Sigmoid colon (tissue), 4 donors: ENCODE measurements at regions not wholly inside any gene's neighbourhood (a gene's known extent, or its start where the extent isn't known, plus 50 kb on each side); places are given as distances from the start of the nearest gene placed in this dataset.

Experiments used
- CTCF ChIP-seq, 4 experiments: fragments of 450-650 bp in 3 of 4; fragments of 200-600 bp in 1 of 4; IDR thresholded peaks; one replicate each; pipeline ENCODE4 v1.5.1; 2016 to 2019; ENCODE audit warnings: antibody characterized with exemption in 4 of 4, mild to moderate bottlenecking in 3 of 4, moderate library complexity in 2 of 4
- POLR2A ChIP-seq, 2 donors: fragments of 450-650 bp; IDR thresholded peaks; one replicate each; pipeline ENCODE4 v1.6.1; 2016; ENCODE audit warnings: antibody characterized with exemption in 2 of 2, mild to moderate bottlenecking in 2 of 2, moderate library complexity in 2 of 2
- POLR2AphosphoS5 ChIP-seq, 4 donors: sonication (generic); formaldehyde crosslinking; IDR thresholded peaks; one replicate each; pipeline ENCODE4 v1.6.1; 2017; ENCODE audit warnings: antibody characterized with exemption in 4 of 4

- TF ChIP-seq CTCF (IDR thresholded peaks at IDR 0.05) (no peak), POLR2A (IDR thresholded peaks at IDR 0.05) (no peak), POLR2AphosphoS5 (IDR thresholded peaks at IDR 0.05) (no peak)
These were observed 302.6 kb upstream of the SEMA3D start for GRCh38 chr7:85489498-85489897.
